Glutamatergic neuron (in vitro differentiated cells): ENCODE measurements at regions not wholly inside any gene's neighbourhood (a gene's known extent, or its start where the extent isn't known, plus 50 kb on each side); places are given as distances from the start of the nearest gene placed in this dataset.

Experiments
- DNase-seq: peaks from one replicate; pipeline ENCODE4 v3.0.0; 2022
- H3K27ac Mint-ChIP-seq: one replicate; pipeline ENCODE4 v1.8.0; 2020; ENCODE audit warnings: mild to moderate bottlenecking, mixed read lengths, inconsistent platforms; ENCODE audit not compliant: unreplicated experiment
- H3K27me3 Mint-ChIP-seq: one replicate; pipeline ENCODE4 v1.8.0; 2020; ENCODE audit warnings: mild to moderate bottlenecking, moderate library complexity, mixed read lengths, inconsistent platforms; ENCODE audit not compliant: unreplicated experiment
- H3K36me3 Mint-ChIP-seq: one replicate; pipeline ENCODE4 v1.8.0; 2020; ENCODE audit warnings: mild to moderate bottlenecking, mixed read lengths, inconsistent platforms; ENCODE audit not compliant: unreplicated experiment
- H3K4me1 Mint-ChIP-seq: one replicate; pipeline ENCODE4 v1.8.0; 2020; ENCODE audit warnings: mild to moderate bottlenecking, low read depth, mixed read lengths, inconsistent platforms; ENCODE audit not compliant: unreplicated experiment
- H3K4me3 Mint-ChIP-seq: one replicate; pipeline ENCODE4 v1.8.0; 2020; ENCODE audit warnings: mild to moderate bottlenecking, mixed read lengths, inconsistent platforms; ENCODE audit not compliant: unreplicated experiment
- H3K9me3 Mint-ChIP-seq: one replicate; pipeline ENCODE4 v1.8.0; 2020; ENCODE audit warnings: mild to moderate bottlenecking, moderate library complexity, mixed read lengths, inconsistent platforms; ENCODE audit not compliant: unreplicated experiment
- CTCF ChIP-seq: fragments of 200-600 bp; sonication (generic); IDR thresholded peaks from one replicate; pipeline ENCODE4 v1.5.0; 2021; ENCODE audit not compliant: partially characterized antibody, unreplicated experiment

GRCh38 chr2:153812632-153813031 is 59.1 kb upstream of the GALNT13 start:
- Mint-ChIP-seq H3K27me3 (peaks cover 1% of the 10 kb centered on the region), H3K4me1 (no peaks in the 10 kb centered on the region), H3K9me3 (no peaks in the 10 kb centered on the region), H3K4me3 (no peak overlapping the region), H3K36me3 (no peaks in the 10 kb centered on the region), H3K27ac (no peak overlapping the region)
- DNase-seq: no peak
- TF ChIP-seq CTCF: no peak

- TF ChIP-seq CTCF: no peak
- no peaks in the 10 kb centered on the region for H3K36me3 Mint-ChIP-seq
- H3K9me3 Mint-ChIP-seq: no peaks in the 10 kb centered on the region
- no peak overlapping the region for H3K27ac Mint-ChIP-seq
- H3K27me3 Mint-ChIP-seq: peaks cover 1% of the 10 kb centered on the region
- no peak for DNase-seq
- no peaks in the 10 kb centered on the region for H3K4me1 Mint-ChIP-seq
- no peak overlapping the region for H3K4me3 Mint-ChIP-seq
Observed at GRCh38 chr2:153818242-153818641, 53.5 kb upstream of the GALNT13 start.

- H3K9me3 Mint-ChIP-seq: no peaks in the 10 kb centered on the region
- H3K36me3 Mint-ChIP-seq: no peaks in the 10 kb centered on the region
- no peak for DNase-seq
- no peak overlapping the region for H3K4me3 Mint-ChIP-seq
- no peaks in the 10 kb centered on the region for H3K4me1 Mint-ChIP-seq
- H3K27ac Mint-ChIP-seq: no peak overlapping the region
- H3K27me3 Mint-ChIP-seq: peaks cover 1% of the 10 kb centered on the region
- no peak for TF ChIP-seq CTCF
Observed at GRCh38 chr2:153819074-153819473, 52.6 kb upstream of the GALNT13 start.

- H3K9me3 Mint-ChIP-seq: no peaks in the 10 kb centered on the region
- no peak overlapping the region for H3K4me3 Mint-ChIP-seq
- DNase-seq: no peak
- peaks cover 1% of the 10 kb centered on the region for H3K27me3 Mint-ChIP-seq
- H3K4me1 Mint-ChIP-seq: no peaks in the 10 kb centered on the region
- no peak for TF ChIP-seq CTCF
- no peaks in the 10 kb centered on the region for H3K36me3 Mint-ChIP-seq
- no peak overlapping the region for H3K27ac Mint-ChIP-seq
Observed at GRCh38 chr2:153819501-153819900, 52.2 kb upstream of the GALNT13 start.
